ENCODE measurements at regions not wholly inside any gene's neighbourhood (a gene's known extent, or its start where the extent isn't known, plus 50 kb on each side); places are given as distances from the start of the nearest gene placed in this dataset.

- TF ChIP-seq GABPA (IDR thresholded peaks at IDR 0.05; ENCODE audit: borderline replicate concordance, insufficient read depth, low read length), result no peak
- no peak for TF ChIP-seq JUND (IDR thresholded peaks at IDR 0.05; ENCODE audit: low read length)
- TF ChIP-seq TEAD4 (IDR thresholded peaks at IDR 0.05; ENCODE audit: low read depth, low read length), result no peak
- no peak for TF ChIP-seq RFX5 (IDR thresholded peaks at IDR 0.05; ENCODE audit: borderline replicate concordance, low read depth, low read length)
- no peak for TF ChIP-seq SP4 (IDR thresholded peaks at IDR 0.05; ENCODE audit: low read length)
Observed at GRCh38 chr12:127340381-127340780, 926.6 kb upstream of the TMEM132C start (continued).
